ENCODE measurements at regions not wholly inside any gene's neighbourhood (a gene's known extent, or its start where the extent isn't known, plus 50 kb on each side); places are given as distances from the start of the nearest gene placed in this dataset.

- TF ChIP-seq PRDM10 (tag by site-specific recombination; IDR thresholded peaks at IDR 0.05) = peak; percentile 65
- peak; percentile 46; the same call in 1 of the 2 replicates for TF ChIP-seq ZBTB44 (tag by site-specific recombination; IDR thresholded peaks at IDR 0.05)
- no peak for TF ChIP-seq ZNF510 (tag by site-specific recombination; IDR thresholded peaks at IDR 0.05; ENCODE audit: insufficient replicate concordance)
- TF ChIP-seq ZNF426 (tag by site-specific recombination; IDR thresholded peaks at IDR 0.05) = no peak
- TF ChIP-seq EGR2 (tag by site-specific recombination; IDR thresholded peaks at IDR 0.05; ENCODE audit: low read depth) = 0 out of 2 replicates have a peak, but pooled peaks have one; percentile 9
- no peak for TF ChIP-seq ZNF404 (tag by site-specific recombination; IDR thresholded peaks at IDR 0.05)
- peak; percentile 50; the same call in 1 of the 2 replicates for TF ChIP-seq PRDM1 (tag by site-specific recombination; IDR thresholded peaks at IDR 0.05)
- TF ChIP-seq TSHZ1 (tag by site-specific recombination; IDR thresholded peaks at IDR 0.05; ENCODE audit: borderline replicate concordance) = no peak; the same call in 1 of the 2 replicates
- peak; percentile 44; the same call in 1 of the 2 replicates for TF ChIP-seq ZXDB (tag by site-specific recombination; IDR thresholded peaks at IDR 0.05)
- TF ChIP-seq ZNF629 (tag by site-specific recombination; IDR thresholded peaks at IDR 0.05) = 0 out of 2 replicates have a peak, but pooled peaks have one; percentile 28
- TF ChIP-seq ZIC2 (tag by site-specific recombination; IDR thresholded peaks at IDR 0.05) = peak; percentile 46
- no peak for TF ChIP-seq ZNF433 (tag by site-specific recombination; IDR thresholded peaks at IDR 0.05; ENCODE audit: low read depth)
- TF ChIP-seq ZNF174 (tag by site-specific recombination; IDR thresholded peaks at IDR 0.05) = no peak
- no peak for TF ChIP-seq FEZF1 (tag by site-specific recombination; IDR thresholded peaks at IDR 0.05)
- no peak for TF ChIP-seq ZNF530 (tag by site-specific recombination; IDR thresholded peaks at IDR 0.05; ENCODE audit: low read depth)
- no peak for TF ChIP-seq ZNF280D (tag by site-specific recombination; IDR thresholded peaks at IDR 0.05)
- no peak for TF ChIP-seq ZNF518A (tag by site-specific recombination; conservative IDR thresholded peaks at IDR 0.05; ENCODE audit: low read depth)
- no peak for TF ChIP-seq TRIM28 (IDR thresholded peaks at IDR 0.05; ENCODE audit: borderline replicate concordance, low read length)
- TF ChIP-seq ZNF132 (tag by site-specific recombination; IDR thresholded peaks at IDR 0.05; ENCODE audit: borderline replicate concordance) = no peak
- TF ChIP-seq KLF8 (tag by site-specific recombination; IDR thresholded peaks at IDR 0.05) = peak; percentile 52
Measured at GRCh38 chr2:62287899-62288880, 92.3 kb downstream of the B3GNT2 start (continued).

Measured in HEK293 (cell line).